OCI-LY1 (cell line): ENCODE measurements at regions not wholly inside any gene's neighbourhood (a gene's known extent, or its start where the extent isn't known, plus 50 kb on each side); places are given as distances from the start of the nearest gene placed in this dataset.

ENCODE experiments used
- H2AFZ ChIP-seq: fragments of 200-600 bp; sonication (generic), shearing (Covaris generic); 2 replicates; pipeline ENCODE4 v1.6.0; 2014; ENCODE audit warnings: antibody characterized with exemption, mild to moderate bottlenecking, low read length
- H3F3A ChIP-seq: fragments of 200-600 bp; sonication (generic), shearing (Covaris generic); 2 replicates; pipeline ENCODE4 v1.6.0; 2014; ENCODE audit warnings: mild to moderate bottlenecking, antibody characterized with exemption, low read length, moderate library complexity; ENCODE audit not compliant: insufficient read depth
- H3K27ac ChIP-seq: fragments of 200-600 bp; sonication (generic); 2 replicates; pipeline ENCODE4 v1.5.1; 2014; ENCODE audit warnings: low read length, mixed run types, mild to moderate bottlenecking, low read depth; ENCODE audit not compliant: poor library complexity, severe bottlenecking
- H3K27me3 ChIP-seq: fragments of 200-600 bp; sonication (generic); 2 replicates; pipeline ENCODE4 v1.6.0; 2014; ENCODE audit warnings: antibody characterized with exemption, mild to moderate bottlenecking, low read length, moderate library complexity; ENCODE audit not compliant: insufficient read depth
- H3K36me3 ChIP-seq: fragments of 200-600 bp; sonication (generic); 2 replicates; pipeline ENCODE4 v1.6.1; 2014; ENCODE audit warnings: mild to moderate bottlenecking, antibody characterized with exemption, low read length, moderate library complexity, mixed read lengths; ENCODE audit not compliant: insufficient read depth
- H3K4me1 ChIP-seq: fragments of 200-600 bp; sonication (generic); 2 replicates; pipeline ENCODE4 v1.5.1; 2014; ENCODE audit warnings: mild to moderate bottlenecking, low read length, moderate library complexity; ENCODE audit not compliant: insufficient read depth, severe bottlenecking
- H3K4me2 ChIP-seq: fragments of 200-600 bp; sonication (generic), shearing (Covaris generic); 2 replicates; pipeline ENCODE4 v1.6.1; 2014; ENCODE audit warnings: low read length
- H3K4me3 ChIP-seq: fragments of 200-600 bp; sonication (generic); 2 replicates; pipeline ENCODE4 v1.5.1; 2014; ENCODE audit warnings: low read length, low read depth, mild to moderate bottlenecking, mixed read lengths; ENCODE audit not compliant: poor library complexity, severe bottlenecking
- H3K79me2 ChIP-seq: fragments of 200-600 bp; shearing (Covaris generic); 2 replicates; pipeline ENCODE4 v1.6.1; 2016; ENCODE audit warnings: mixed run types, low read length, mixed read lengths; ENCODE audit not compliant: insufficient read depth
- H3K9ac ChIP-seq: fragments of 200-600 bp; sonication (generic), shearing (Covaris generic); 2 replicates; pipeline ENCODE4 v1.6.1; 2014; ENCODE audit warnings: mild to moderate bottlenecking, low read length, mixed read lengths
- H3K9me2 ChIP-seq: fragments of 200-600 bp; sonication (generic), shearing (Covaris generic); 2 replicates; pipeline ENCODE4 v1.6.1; 2014; ENCODE audit warnings: low read depth, mild to moderate bottlenecking, low read length, mixed read lengths
- H3K9me3 ChIP-seq: fragments of 200-600 bp; shearing (Covaris generic); 2 replicates; pipeline ENCODE4 v1.6.1; 2014; ENCODE audit warnings: low read length, mixed read lengths
- H4K20me1 ChIP-seq: fragments of 200-600 bp; sonication (generic), shearing (Covaris generic); 2 replicates; pipeline ENCODE4 v1.6.0; 2016; ENCODE audit warnings: mild to moderate bottlenecking, low read length; ENCODE audit not compliant: insufficient read depth
- EZH2 ChIP-seq: fragments of 200-600 bp; sonication (generic), shearing (Covaris generic); IDR thresholded peaks from 2 replicates; pipeline ENCODE4 v1.8.0; 2017; ENCODE audit warnings: borderline replicate concordance, mixed run types, mild to moderate bottlenecking, antibody characterized with exemption, low read length, moderate library complexity, mixed read lengths
- TF ChIP-seq, protein P1 (sequence below): fragments of 200-600 bp; sonication (generic), shearing (Covaris generic); IDR thresholded peaks from 2 replicates; pipeline ENCODE4 v1.5.1; 2017; ENCODE audit warnings: mild to moderate bottlenecking, antibody characterized with exemption, low read length, moderate library complexity, mixed read lengths

GRCh38 chr3:72343078-72343477 lies 505.2 kb downstream of the SHQ1 start:
- Histone ChIP-seq H3K4me1 (no peaks in the 10 kb centered on the region), H3K9me2 (no peaks in the 10 kb centered on the region), H3F3A (no peaks in the 10 kb centered on the region), H3K4me2 (no peak overlapping the region), H3K27me3 (no peaks in the 10 kb centered on the region; the same call in 1 of the 2 replicates), H3K27ac (no peak overlapping the region), H3K36me3 (no peaks in the 10 kb centered on the region), H3K79me2 (no peaks in the 10 kb centered on the region), H3K9me3 (no peaks in the 10 kb centered on the region), H2AFZ (no peak overlapping the region), H3K9ac (no peak overlapping the region), H3K4me3 (no peak overlapping the region), H4K20me1 (no peaks in the 10 kb centered on the region)
- TF ChIP-seq EZH2 = no peak
- TF ChIP-seq, protein P1, sequence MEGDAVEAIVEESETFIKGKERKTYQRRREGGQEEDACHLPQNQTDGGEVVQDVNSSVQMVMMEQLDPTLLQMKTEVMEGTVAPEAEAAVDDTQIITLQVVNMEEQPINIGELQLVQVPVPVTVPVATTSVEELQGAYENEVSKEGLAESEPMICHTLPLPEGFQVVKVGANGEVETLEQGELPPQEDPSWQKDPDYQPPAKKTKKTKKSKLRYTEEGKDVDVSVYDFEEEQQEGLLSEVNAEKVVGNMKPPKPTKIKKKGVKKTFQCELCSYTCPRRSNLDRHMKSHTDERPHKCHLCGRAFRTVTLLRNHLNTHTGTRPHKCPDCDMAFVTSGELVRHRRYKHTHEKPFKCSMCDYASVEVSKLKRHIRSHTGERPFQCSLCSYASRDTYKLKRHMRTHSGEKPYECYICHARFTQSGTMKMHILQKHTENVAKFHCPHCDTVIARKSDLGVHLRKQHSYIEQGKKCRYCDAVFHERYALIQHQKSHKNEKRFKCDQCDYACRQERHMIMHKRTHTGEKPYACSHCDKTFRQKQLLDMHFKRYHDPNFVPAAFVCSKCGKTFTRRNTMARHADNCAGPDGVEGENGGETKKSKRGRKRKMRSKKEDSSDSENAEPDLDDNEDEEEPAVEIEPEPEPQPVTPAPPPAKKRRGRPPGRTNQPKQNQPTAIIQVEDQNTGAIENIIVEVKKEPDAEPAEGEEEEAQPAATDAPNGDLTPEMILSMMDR = no peak

DNA sequence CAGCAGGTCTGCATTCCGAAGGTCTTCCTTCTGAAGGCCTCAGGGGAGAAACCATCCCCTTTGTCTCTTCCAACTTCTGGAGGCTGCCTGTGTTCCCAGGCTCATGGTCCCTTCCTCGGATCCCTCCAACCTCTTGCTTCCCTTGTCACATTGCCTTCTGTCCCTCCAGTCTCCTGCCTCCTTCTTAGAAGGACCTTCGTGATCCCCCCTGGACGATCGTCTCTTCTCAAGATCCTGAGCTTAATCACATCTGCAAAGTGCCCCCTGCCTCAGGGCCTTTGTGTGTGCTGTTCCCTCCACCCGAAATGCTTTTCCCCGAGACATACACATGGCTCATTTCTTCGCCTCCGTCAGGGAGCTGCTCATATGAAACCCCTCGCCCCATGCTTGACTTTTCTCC lies 505.8 kb downstream of the SHQ1 start:
- Histone ChIP-seq H3K36me3 (no peaks in the 10 kb centered on the region), H3K4me2 (no peak overlapping the region), H3K9ac (no peak overlapping the region), H3K4me3 (no peak overlapping the region), H3K4me1 (no peaks in the 10 kb centered on the region), H4K20me1 (no peaks in the 10 kb centered on the region), H2AFZ (no peak overlapping the region), H3K79me2 (no peaks in the 10 kb centered on the region), H3K9me3 (no peaks in the 10 kb centered on the region), H3K27ac (no peak overlapping the region), H3K27me3 (no peaks in the 10 kb centered on the region), H3F3A (no peaks in the 10 kb centered on the region), H3K9me2 (no peaks in the 10 kb centered on the region)
- no peak for TF ChIP-seq EZH2
- TF ChIP-seq, protein P1 = no peak

DNA sequence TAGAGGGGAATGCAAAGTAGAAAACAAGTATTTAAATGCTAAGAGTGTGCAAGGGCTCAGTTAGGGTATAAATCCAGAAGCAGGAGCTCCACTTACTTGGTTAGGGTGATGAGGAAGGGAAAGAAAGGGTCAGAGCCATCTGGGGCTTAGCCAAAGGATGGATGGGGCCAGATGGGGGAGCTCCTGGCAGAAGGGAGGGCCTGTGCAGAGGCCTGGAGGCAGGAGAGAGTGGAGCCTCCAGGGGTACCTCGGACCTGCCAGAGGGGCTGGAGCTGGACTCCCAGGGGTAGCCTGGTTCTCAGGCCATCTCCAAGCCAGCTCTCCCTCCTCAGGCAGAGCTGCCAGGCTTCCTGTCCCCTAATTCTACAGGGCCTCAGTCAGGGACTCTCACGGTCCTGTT lies 506.3 kb downstream of the SHQ1 start:
- Histone ChIP-seq H3K9ac (no peak overlapping the region), H3K4me3 (no peak overlapping the region), H3K79me2 (no peaks in the 10 kb centered on the region), H3K27me3 (no peaks in the 10 kb centered on the region), H3K9me2 (no peaks in the 10 kb centered on the region), H3K4me2 (no peak overlapping the region), H3F3A (no peaks in the 10 kb centered on the region), H4K20me1 (no peaks in the 10 kb centered on the region), H3K9me3 (no peaks in the 10 kb centered on the region), H3K4me1 (no peaks in the 10 kb centered on the region), H3K36me3 (no peaks in the 10 kb centered on the region), H3K27ac (no peak overlapping the region), H2AFZ (no peak overlapping the region)
- TF ChIP-seq, protein P1 = no peak
- no peak for TF ChIP-seq EZH2
